BJ (cell line): ENCODE measurements at regions not wholly inside any gene's neighbourhood (a gene's known extent, or its start where the extent isn't known, plus 50 kb on each side); places are given as distances from the start of the nearest gene placed in this dataset.
A peak's percentile ranks its signal among the peaks of the same experiment; 100 is the strongest.

Experiments
- CTCF ChIA-PET: fragments of 350-600 bp; formaldehyde crosslinking; extraction: SDS; loops from one replicate; lab custom pipeline; 2021; ENCODE audit warnings: antibody characterized with exemption, inconsistent platforms; lab: Yijun Ruan, JAX
- POLR2A ChIA-PET: fragments of 300-600 bp; sonication (Branson Sonifier 250); formaldehyde crosslinking; extraction: SDS; loops from one replicate; lab custom pipeline; 2021; ENCODE audit warnings: antibody characterized with exemption; lab: Charles Lee
- DNase-seq: peaks from one replicate; pipeline ENCODE4 v3.0.0-alpha.2; 2011; ENCODE audit warnings: low read depth
- H3K27me3 ChIP-seq: 2 replicates; pipeline ENCODE4 v1.6.0; 2011; ENCODE audit warnings: low read length; ENCODE audit not compliant: control insufficient read depth, insufficient read depth
- H3K36me3 ChIP-seq: 2 replicates; pipeline ENCODE4 v1.5.1; 2011; ENCODE audit warnings: low read length; ENCODE audit not compliant: control insufficient read depth, insufficient read depth
- H3K4me3 ChIP-seq: 2 replicates; pipeline ENCODE4 v1.5.1; 2011; ENCODE audit warnings: low read depth, mild to moderate bottlenecking, control low read depth, low read length
- TF ChIP-seq, protein P1 (sequence below): IDR thresholded peaks from 2 replicates; pipeline ENCODE4 v1.5.1; 2011; ENCODE audit warnings: low read depth, mild to moderate bottlenecking, control low read depth, inconsistent platforms, low read length, moderate library complexity; ENCODE audit not compliant: insufficient read depth

DNA sequence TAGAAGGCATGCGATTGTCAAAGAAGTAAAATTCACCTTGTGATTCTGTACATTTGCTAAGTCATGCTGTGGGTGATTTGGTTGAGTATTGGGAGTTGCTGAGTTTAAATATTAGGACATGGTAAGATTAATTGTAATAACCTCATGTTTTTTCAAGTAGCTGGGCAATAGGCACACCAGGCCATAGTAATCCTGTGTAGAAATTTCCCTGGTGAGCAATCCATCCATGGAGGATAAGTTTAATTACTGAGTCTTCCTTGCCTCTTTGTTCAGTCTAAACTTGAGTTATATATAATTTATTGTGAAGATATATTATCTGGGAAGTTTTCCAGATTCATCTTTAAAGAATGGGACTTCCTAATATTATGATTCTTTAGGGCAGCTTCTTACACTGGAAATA lies 221.1 kb upstream of the NUDT12 start:
- no peak overlapping the region for H3K4me3 ChIP-seq
- H3K27me3 ChIP-seq: no peaks in the 10 kb centered on the region
- ChIA-PET CTCF (no interaction called here), POLR2A (no interaction called here)
- TF ChIP-seq, protein P1, sequence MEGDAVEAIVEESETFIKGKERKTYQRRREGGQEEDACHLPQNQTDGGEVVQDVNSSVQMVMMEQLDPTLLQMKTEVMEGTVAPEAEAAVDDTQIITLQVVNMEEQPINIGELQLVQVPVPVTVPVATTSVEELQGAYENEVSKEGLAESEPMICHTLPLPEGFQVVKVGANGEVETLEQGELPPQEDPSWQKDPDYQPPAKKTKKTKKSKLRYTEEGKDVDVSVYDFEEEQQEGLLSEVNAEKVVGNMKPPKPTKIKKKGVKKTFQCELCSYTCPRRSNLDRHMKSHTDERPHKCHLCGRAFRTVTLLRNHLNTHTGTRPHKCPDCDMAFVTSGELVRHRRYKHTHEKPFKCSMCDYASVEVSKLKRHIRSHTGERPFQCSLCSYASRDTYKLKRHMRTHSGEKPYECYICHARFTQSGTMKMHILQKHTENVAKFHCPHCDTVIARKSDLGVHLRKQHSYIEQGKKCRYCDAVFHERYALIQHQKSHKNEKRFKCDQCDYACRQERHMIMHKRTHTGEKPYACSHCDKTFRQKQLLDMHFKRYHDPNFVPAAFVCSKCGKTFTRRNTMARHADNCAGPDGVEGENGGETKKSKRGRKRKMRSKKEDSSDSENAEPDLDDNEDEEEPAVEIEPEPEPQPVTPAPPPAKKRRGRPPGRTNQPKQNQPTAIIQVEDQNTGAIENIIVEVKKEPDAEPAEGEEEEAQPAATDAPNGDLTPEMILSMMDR: no peak
- DNase-seq: no peak
- no peaks in the 10 kb centered on the region for H3K36me3 ChIP-seq

DNA sequence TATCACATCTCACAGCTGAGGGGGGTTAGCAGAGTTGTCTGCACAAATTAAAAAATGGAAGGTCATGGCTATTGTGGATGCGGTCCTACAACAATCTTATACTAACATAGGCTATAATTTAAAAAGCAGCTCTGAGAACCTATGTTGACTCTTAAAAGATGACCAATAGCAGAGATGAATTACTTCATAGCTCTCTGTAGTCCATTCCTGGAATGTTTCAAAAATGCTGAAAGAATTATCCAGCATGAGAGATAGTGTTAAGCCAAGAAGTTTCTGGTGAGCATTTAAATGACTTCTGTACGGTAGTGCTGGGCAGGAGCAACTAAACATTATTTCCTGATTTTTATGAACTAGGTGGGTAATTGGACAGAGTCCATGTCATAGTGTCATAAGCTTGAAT lies 218.2 kb upstream of the NUDT12 start:
- Histone ChIP-seq H3K4me3 (no peak overlapping the region), H3K27me3 (no peaks in the 10 kb centered on the region), H3K36me3 (no peaks in the 10 kb centered on the region)
- TF ChIP-seq, protein P1: no peak
- ChIA-PET CTCF (interaction anchor here (0.5 to 1.3 kb wide), 2 partner anchors 28 to 61 kb away, joined by 3 read pairs; no protein-coding TSS in a partner anchor), POLR2A (no interaction called here)
- DNase-seq: no peak

DNA sequence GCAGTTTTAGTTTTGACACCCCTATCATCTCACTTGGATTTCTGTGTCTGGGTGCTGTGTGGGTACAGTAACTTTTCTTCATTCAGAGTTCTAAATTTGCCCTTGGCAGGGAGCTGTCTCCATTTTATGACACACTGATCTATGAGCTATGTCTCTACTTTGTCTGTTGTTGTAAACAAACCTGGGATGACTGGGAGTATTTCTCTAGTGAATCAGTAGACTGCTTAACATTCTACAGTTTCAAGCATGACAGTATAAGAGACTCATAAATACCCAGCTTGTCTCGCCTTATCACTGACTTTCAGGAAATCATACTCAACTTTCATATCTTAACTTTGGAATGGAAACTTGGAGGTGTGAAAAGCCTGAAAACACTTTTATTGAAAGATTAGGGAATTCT lies 212.1 kb upstream of the NUDT12 start:
- peak; percentile 26 for DNase-seq
- TF ChIP-seq, protein P1: no peak
- Histone ChIP-seq H3K27me3 (no peaks in the 10 kb centered on the region), H3K36me3 (no peaks in the 10 kb centered on the region), H3K4me3 (no peak overlapping the region)
- ChIA-PET POLR2A (no interaction called here), CTCF (interaction anchor here (1.1 kb wide), 1 partner anchor 10 kb away, joined by 4 read pairs; no protein-coding TSS in a partner anchor)

DNA sequence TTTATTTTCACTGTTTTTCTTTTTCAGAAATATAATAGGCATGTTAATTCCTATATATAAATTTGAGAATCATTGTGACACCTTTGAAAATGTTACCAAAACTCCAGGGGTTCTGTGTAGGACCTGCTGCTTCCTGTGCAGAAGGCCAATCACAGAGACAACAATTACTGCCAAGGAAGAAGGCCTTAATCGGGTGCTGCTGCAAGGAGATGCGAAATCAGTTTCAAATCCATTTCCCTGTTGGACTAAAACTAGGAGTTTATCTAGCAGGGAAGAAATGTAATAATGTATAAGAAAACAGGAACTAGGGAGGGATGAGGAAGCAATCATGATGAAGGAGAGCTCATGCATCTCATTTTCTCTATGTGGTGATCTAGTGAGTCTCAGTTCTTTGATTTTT lies 209.7 kb upstream of the NUDT12 start:
- DNase-seq: no peak
- TF ChIP-seq, protein P1: no peak
- Histone ChIP-seq H3K36me3 (no peaks in the 10 kb centered on the region), H3K27me3 (no peaks in the 10 kb centered on the region), H3K4me3 (no peak overlapping the region)
- CTCF ChIA-PET: no interaction called here
- POLR2A ChIA-PET: no interaction called here

DNA sequence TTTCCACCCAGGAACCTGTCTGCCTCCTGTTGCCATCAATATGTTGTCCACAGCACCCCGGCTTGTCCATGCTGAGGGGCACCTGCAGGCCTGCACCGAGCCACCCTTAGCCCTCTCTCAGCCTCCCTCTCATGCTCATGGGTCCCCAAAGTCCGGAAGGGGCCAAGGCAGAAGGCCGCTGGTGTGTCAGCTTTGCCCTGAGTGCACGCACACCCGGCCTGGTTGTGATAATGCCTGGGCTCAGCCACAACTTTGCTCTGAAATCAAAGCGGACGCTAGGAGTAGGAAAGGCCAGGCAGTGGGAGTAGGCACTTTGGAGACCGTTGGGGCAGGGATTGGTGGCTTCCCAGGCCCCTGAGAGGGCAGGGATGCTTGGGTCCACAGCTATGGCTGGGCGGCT lies 201.8 kb upstream of the NUDT12 start:
- DNase-seq: no peak
- CTCF ChIA-PET: interaction anchor here (1.0 kb wide), 1 partner anchor 10 kb away, joined by 4 read pairs; no protein-coding TSS in a partner anchor
- TF ChIP-seq, protein P1: no peak
- no peaks in the 10 kb centered on the region for H3K36me3 ChIP-seq
- no peak overlapping the region for H3K4me3 ChIP-seq
- no peaks in the 10 kb centered on the region for H3K27me3 ChIP-seq
- POLR2A ChIA-PET: no interaction called here
